ENCODE measurements at regions not wholly inside any gene's neighbourhood (a gene's known extent, or its start where the extent isn't known, plus 50 kb on each side); places are given as distances from the start of the nearest gene placed in this dataset.

DNA sequence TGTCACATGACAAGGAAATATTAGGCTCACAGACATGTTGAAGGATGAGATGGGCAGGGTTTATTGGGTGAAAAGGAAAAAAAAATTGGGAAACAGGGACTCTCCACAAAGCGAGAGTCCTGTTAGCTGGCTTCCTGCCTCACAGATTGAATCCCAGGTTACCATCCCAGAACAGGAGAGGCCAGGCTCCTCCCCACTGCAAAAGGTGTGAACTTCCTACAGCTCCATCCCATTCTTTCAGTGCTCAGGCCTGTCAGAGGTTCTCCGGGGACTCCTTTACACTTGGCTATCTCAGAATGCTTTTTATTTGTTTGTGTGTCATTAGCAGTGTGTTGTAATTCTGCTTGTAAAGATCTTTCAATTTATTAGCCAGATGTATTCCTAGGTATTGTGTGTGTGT, 115.1 kb downstream of the ADTRP start:
- TF ChIP-seq, protein P1, sequence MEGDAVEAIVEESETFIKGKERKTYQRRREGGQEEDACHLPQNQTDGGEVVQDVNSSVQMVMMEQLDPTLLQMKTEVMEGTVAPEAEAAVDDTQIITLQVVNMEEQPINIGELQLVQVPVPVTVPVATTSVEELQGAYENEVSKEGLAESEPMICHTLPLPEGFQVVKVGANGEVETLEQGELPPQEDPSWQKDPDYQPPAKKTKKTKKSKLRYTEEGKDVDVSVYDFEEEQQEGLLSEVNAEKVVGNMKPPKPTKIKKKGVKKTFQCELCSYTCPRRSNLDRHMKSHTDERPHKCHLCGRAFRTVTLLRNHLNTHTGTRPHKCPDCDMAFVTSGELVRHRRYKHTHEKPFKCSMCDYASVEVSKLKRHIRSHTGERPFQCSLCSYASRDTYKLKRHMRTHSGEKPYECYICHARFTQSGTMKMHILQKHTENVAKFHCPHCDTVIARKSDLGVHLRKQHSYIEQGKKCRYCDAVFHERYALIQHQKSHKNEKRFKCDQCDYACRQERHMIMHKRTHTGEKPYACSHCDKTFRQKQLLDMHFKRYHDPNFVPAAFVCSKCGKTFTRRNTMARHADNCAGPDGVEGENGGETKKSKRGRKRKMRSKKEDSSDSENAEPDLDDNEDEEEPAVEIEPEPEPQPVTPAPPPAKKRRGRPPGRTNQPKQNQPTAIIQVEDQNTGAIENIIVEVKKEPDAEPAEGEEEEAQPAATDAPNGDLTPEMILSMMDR (conservative IDR thresholded peaks at IDR 0.05; ENCODE audit: low read depth, low read length) = no peak
- TF ChIP-seq EZH2 (IDR thresholded peaks at IDR 0.05; ENCODE audit: low read length, unreplicated experiment) = no peak
- no peak for TF ChIP-seq EZH2phosphoT487 (IDR thresholded peaks at IDR 0.05; ENCODE audit: borderline replicate concordance, low read length)
